Kidney (tissue), 13 donors: ENCODE measurements at regions not wholly inside any gene's neighbourhood (a gene's known extent, or its start where the extent isn't known, plus 50 kb on each side); places are given as distances from the start of the nearest gene placed in this dataset.

Experiments
- DNase-seq, 5 donors: peaks; one replicate each; pipeline ENCODE4 v3.0.0-alpha.2; 2013 to 2020
- FAIRE-seq: peaks from 2 replicates; lab custom pipeline; 2012; peaks lifted over from hg19 to GRCh38; lab: Jason Lieb, UNC
- H3K27ac ChIP-seq, 2 donors: one replicate each; pipeline ENCODE4 v1.7.0; 2013; ENCODE audit warnings: low read depth in 2 of 2, low read length in 2 of 2, inconsistent platforms in 1 of 2
- H3K27me3 ChIP-seq: one replicate; pipeline ENCODE4 v1.7.1; 2013; ENCODE audit warnings: low read length, inconsistent platforms; ENCODE audit not compliant: control insufficient read depth, insufficient read depth
- H3K36me3 ChIP-seq, 3 donors: one replicate each; pipeline versions ENCODE4 v1.7.0 to v1.7.1; 2013; ENCODE audit warnings: low read length in 3 of 3, control low read depth in 1 of 3, inconsistent platforms in 1 of 3; ENCODE audit not compliant: insufficient read depth in 3 of 3, control insufficient read depth in 2 of 3
- H3K4me1 ChIP-seq, 3 donors: one replicate each; pipeline versions ENCODE4 v1.7.0 to v1.7.1; 2013; ENCODE audit warnings: low read length in 3 of 3, inconsistent platforms in 1 of 3, low read depth in 1 of 3; ENCODE audit not compliant: control insufficient read depth in 2 of 3, insufficient read depth in 2 of 3
- H3K4me3 ChIP-seq, 3 donors: one replicate each; pipeline versions ENCODE4 v1.7.0 to v1.8.1; 2013; ENCODE audit warnings: low read length in 3 of 3, control low read depth in 1 of 3, inconsistent platforms in 1 of 3
- H3K9ac ChIP-seq, 3 donors: one replicate each; pipeline versions ENCODE4 v1.7.0 to v1.7.1; 2013; ENCODE audit warnings: low read length in 3 of 3, control low read depth in 1 of 3, inconsistent platforms in 1 of 3
- H3K9me3 ChIP-seq, 3 donors: one replicate each; pipeline versions ENCODE4 v1.7.0 to v1.7.1; 2013; ENCODE audit warnings: low read length in 3 of 3, control low read depth in 1 of 3, inconsistent platforms in 1 of 3; ENCODE audit not compliant: control insufficient read depth in 2 of 3, insufficient read depth in 1 of 3
- CTCF ChIP-seq: IDR thresholded peaks from 3 replicates; pipeline ENCODE4 v1.5.1; 2012; ENCODE audit warnings: mild to moderate bottlenecking, moderate library complexity, borderline replicate concordance; ENCODE audit not compliant: insufficient read depth; ENCODE audit errors: extremely low read depth
- intact Hi-C: fragments of 100-400 bp; cut with DNase I; formaldehyde crosslinking; loops from one replicate; pipeline ENCODE4 v1.11.1; 2022
- donor health status: control.
- donor health status: control.
- donor health status: control.
- donor health status: control.
- donor health status: control.
- donor health status: DM: yes; HTN: yes; CAD: no.
- donor health status: Normal renal cell carcinoma (clear cell type).

GRCh38 chr6:141000917-141001316, 1131.8 kb upstream of the GJE1 start:
- intact Hi-C loops = no loop called here
- H3K9me3 ChIP-seq = no peaks in the 10 kb centered on the region
- no peaks in the 10 kb centered on the region for H3K27me3 ChIP-seq
- no peak overlapping the region for H3K9ac ChIP-seq
- no peak for FAIRE-seq
- no peaks in the 10 kb centered on the region for H3K4me1 ChIP-seq
- H3K27ac ChIP-seq = no peak overlapping the region
- no peak overlapping the region for H3K4me3 ChIP-seq
- H3K36me3 ChIP-seq = no peaks in the 10 kb centered on the region
- DNase-seq = no peak
- TF ChIP-seq CTCF = no peak

GRCh38 chr6:140993515-140993914, 1139.2 kb upstream of the GJE1 start:
- Histone ChIP-seq H3K4me3 (no peak overlapping the region), H3K27ac (no peak overlapping the region), H3K36me3 (no peaks in the 10 kb centered on the region), H3K9ac (no peak overlapping the region), H3K27me3 (no peaks in the 10 kb centered on the region), H3K4me1 (no peaks in the 10 kb centered on the region), H3K9me3 (no peaks in the 10 kb centered on the region)
- TF ChIP-seq CTCF = no peak
- DNase-seq (no peak), FAIRE-seq (peak; percentile 8)
- intact Hi-C loops = no loop called here

- no peak for FAIRE-seq
- no peaks in the 10 kb centered on the region for H3K9me3 ChIP-seq
- H3K27ac ChIP-seq = no peak overlapping the region
- DNase-seq = no peak
- H3K9ac ChIP-seq = no peak overlapping the region
- no peak for TF ChIP-seq CTCF
- intact Hi-C loops = no loop called here
- H3K27me3 ChIP-seq = no peaks in the 10 kb centered on the region
- no peak overlapping the region for H3K4me3 ChIP-seq
- H3K4me1 ChIP-seq = no peaks in the 10 kb centered on the region
- H3K36me3 ChIP-seq = no peaks in the 10 kb centered on the region
Observed at GRCh38 chr6:140992678-140993077, 1140.0 kb upstream of the GJE1 start.

GRCh38 chr6:140988780-140989179, 1143.9 kb upstream of the GJE1 start:
- Histone ChIP-seq H3K4me1 (no peaks in the 10 kb centered on the region), H3K9me3 (no peaks in the 10 kb centered on the region), H3K4me3 (no peak overlapping the region), H3K36me3 (no peaks in the 10 kb centered on the region), H3K9ac (no peak overlapping the region), H3K27ac (no peak overlapping the region), H3K27me3 (no peaks in the 10 kb centered on the region)
- intact Hi-C loops = no loop called here
- FAIRE-seq (no peak), DNase-seq (no peak)
- no peak for TF ChIP-seq CTCF
